ENCODE measurements at regions not wholly inside any gene's neighbourhood (a gene's known extent, or its start where the extent isn't known, plus 50 kb on each side); places are given as distances from the start of the nearest gene placed in this dataset.

- Mint-ChIP-seq H3K36me3 (ENCODE audit: low read depth) (no peaks in the 10 kb centered on the region), H3K9me3 (no peaks in the 10 kb centered on the region), H3K4me1 (ENCODE audit: low read depth) (peaks cover 4% of the 10 kb centered on the region), H3K4me3 (no peak overlapping the region), H3K27me3 (no peaks in the 10 kb centered on the region), H3K27ac (no peak overlapping the region)
- no peaks in the 10 kb centered on the region for H3K36me3 ChIP-seq (ENCODE audit: insufficient read depth, low read length)
- no peak overlapping the region for H3K27ac ChIP-seq (ENCODE audit: low read depth in 1 of 2, low read length in 2 of 2)
- H3K27me3 ChIP-seq (ENCODE audit: control insufficient read depth in 1 of 2, insufficient read depth in 2 of 2, low read length in 2 of 2), result no peaks in the 10 kb centered on the region
- ChIA-PET POLR2A (no interaction called here), CTCF (interaction anchor here (1.2 kb wide), 1 partner anchor 16 kb away, joined by 3 read pairs; no protein-coding TSS in a partner anchor)
- intact Hi-C loops (cut with DNase I, micrococcal nuclease), result no loop called here
- DNase-seq, result no peak
- TF ChIP-seq CTCF (IDR thresholded peaks at IDR 0.05), result no peak
- peaks cover 3% of the 10 kb centered on the region for H3K4me1 ChIP-seq (ENCODE audit: insufficient read depth, low read length)
- no peaks in the 10 kb centered on the region for H3K9me3 ChIP-seq (ENCODE audit: control insufficient read depth in 1 of 2, insufficient read depth in 1 of 2, low read length in 2 of 2)
- ATAC-seq (ENCODE audit: poor library complexity), result no peak
- H3K4me3 ChIP-seq (ENCODE audit: low read length), result no peak overlapping the region
Observed at GRCh38 chr6:143591441-143591840, 79.9 kb upstream of the FUCA2 start.

GRCh38 chr6:143589162-143589561 lies 77.6 kb upstream of the FUCA2 start:
- H3K9me3 Mint-ChIP-seq, result no peaks in the 10 kb centered on the region
- DNase-seq (no peak), ATAC-seq (ENCODE audit: poor library complexity) (no peak)
- H3K36me3 Mint-ChIP-seq (ENCODE audit: low read depth), result no peaks in the 10 kb centered on the region
- H3K27me3 Mint-ChIP-seq, result no peaks in the 10 kb centered on the region
- no peaks in the 10 kb centered on the region for H3K36me3 ChIP-seq (ENCODE audit: insufficient read depth, low read length)
- CTCF ChIA-PET, result interaction anchor here (0.9 kb wide), 1 partner anchor 14 kb away, joined by 4 read pairs; no protein-coding TSS in a partner anchor
- no peak overlapping the region for H3K27ac Mint-ChIP-seq
- peaks cover under 1% of the 10 kb centered on the region for H3K4me1 Mint-ChIP-seq (ENCODE audit: low read depth)
- intact Hi-C loops (cut with DNase I, micrococcal nuclease), result no loop called here
- no peaks in the 10 kb centered on the region for H3K27me3 ChIP-seq (ENCODE audit: control insufficient read depth in 1 of 2, insufficient read depth in 2 of 2, low read length in 2 of 2)
- H3K4me3 ChIP-seq (ENCODE audit: low read length), result no peak overlapping the region
- TF ChIP-seq CTCF (IDR thresholded peaks at IDR 0.05), result no peak
- POLR2A ChIA-PET, result interaction anchor here (0.6 kb wide), 1 partner anchor 19 kb away, joined by 3 read pairs; no protein-coding TSS in a partner anchor
- H3K9me3 ChIP-seq (ENCODE audit: control insufficient read depth in 1 of 2, insufficient read depth in 1 of 2, low read length in 2 of 2), result no peaks in the 10 kb centered on the region
- H3K4me1 ChIP-seq (ENCODE audit: insufficient read depth, low read length), result no peaks in the 10 kb centered on the region
- no peak overlapping the region for H3K4me3 Mint-ChIP-seq
- H3K27ac ChIP-seq (ENCODE audit: low read depth in 1 of 2, low read length in 2 of 2), result no peak overlapping the region

GRCh38 chr6:143586557-143586956 lies 75.0 kb upstream of the FUCA2 start:
- H3K36me3 Mint-ChIP-seq (ENCODE audit: low read depth), result no peaks in the 10 kb centered on the region
- no peaks in the 10 kb centered on the region for H3K9me3 Mint-ChIP-seq
- H3K4me1 ChIP-seq (ENCODE audit: insufficient read depth, low read length), result peaks cover 5% of the 10 kb centered on the region
- H3K27ac ChIP-seq (ENCODE audit: low read depth in 1 of 2, low read length in 2 of 2), result no peak overlapping the region
- intact Hi-C loops (cut with DNase I, micrococcal nuclease), result no loop called here
- no peaks in the 10 kb centered on the region for H3K9me3 ChIP-seq (ENCODE audit: control insufficient read depth in 1 of 2, insufficient read depth in 1 of 2, low read length in 2 of 2)
- DNase-seq (no peak), ATAC-seq (ENCODE audit: poor library complexity) (no peak)
- H3K27me3 ChIP-seq (ENCODE audit: control insufficient read depth in 1 of 2, insufficient read depth in 2 of 2, low read length in 2 of 2), result no peaks in the 10 kb centered on the region
- H3K36me3 ChIP-seq (ENCODE audit: insufficient read depth, low read length), result no peaks in the 10 kb centered on the region
- no peak overlapping the region for H3K4me3 Mint-ChIP-seq
- H3K4me3 ChIP-seq (ENCODE audit: low read length), result no peak overlapping the region
- POLR2A ChIA-PET, result no interaction called here
- TF ChIP-seq CTCF (IDR thresholded peaks at IDR 0.05), result no peak
- peaks cover 5% of the 10 kb centered on the region for H3K4me1 Mint-ChIP-seq (ENCODE audit: low read depth)
- CTCF ChIA-PET, result interaction anchor here (3.1 kb wide), 1 partner anchor 11 kb away, joined by 13 read pairs; no protein-coding TSS in a partner anchor
- H3K27ac Mint-ChIP-seq, result no peak overlapping the region
- H3K27me3 Mint-ChIP-seq, result no peaks in the 10 kb centered on the region
